Neural progenitor cell (in vitro differentiated cells): ENCODE measurements at regions not wholly inside any gene's neighbourhood (a gene's known extent, or its start where the extent isn't known, plus 50 kb on each side); places are given as distances from the start of the nearest gene placed in this dataset.

Experiments used
- DNase-seq: peaks from one replicate; pipeline ENCODE4 v3.0.0-alpha.2; 2016; ENCODE audit warnings: low spot score
- H2AFZ ChIP-seq: fragments of 200-600 bp; sonication (generic); replicated peaks from 2 replicates; pipeline ENCODE4 v1.6.1; 2016; ENCODE audit warnings: antibody characterized with exemption
- H3F3A ChIP-seq: fragments of 200-600 bp; sonication (generic); 2 replicates; pipeline ENCODE4 v1.6.1; 2016; ENCODE audit warnings: antibody characterized with exemption, low read depth
- H3K27ac ChIP-seq: fragments of 200-600 bp; sonication (generic); 2 replicates; pipeline ENCODE4 v1.5.1; 2016; ENCODE audit warnings: mild to moderate bottlenecking
- H3K27me3 ChIP-seq: fragments of 200-600 bp; sonication (generic); 2 replicates; pipeline ENCODE4 v1.6.1; 2016; ENCODE audit warnings: mild to moderate bottlenecking, moderate library complexity
- H3K36me3 ChIP-seq: fragments of 200-600 bp; sonication (generic); 2 replicates; pipeline ENCODE4 v1.5.1; 2016
- H3K4me1 ChIP-seq: fragments of 200-600 bp; sonication (generic); 2 replicates; pipeline ENCODE4 v1.6.1; 2016; ENCODE audit warnings: mixed run types
- H3K4me2 ChIP-seq: fragments of 200-600 bp; sonication (generic); 2 replicates; pipeline ENCODE4 v1.6.1; 2016
- H3K4me3 ChIP-seq: fragments of 200-600 bp; sonication (generic); 2 replicates; pipeline ENCODE4 v1.5.1; 2016
- H3K79me2 ChIP-seq: fragments of 200-600 bp; sonication (generic); 2 replicates; pipeline ENCODE4 v1.6.1; 2016; ENCODE audit warnings: low read depth
- H3K9ac ChIP-seq: fragments of 200-600 bp; sonication (generic); 2 replicates; pipeline ENCODE4 v1.6.1; 2016
- H3K9me3 ChIP-seq: fragments of 200-600 bp; sonication (generic); 2 replicates; pipeline ENCODE4 v1.5.1; 2016; ENCODE audit warnings: low read depth
- H4K20me1 ChIP-seq: fragments of 200-600 bp; sonication (generic); 2 replicates; pipeline ENCODE4 v1.6.1; 2016; ENCODE audit warnings: low read depth
- H3K27ac Mint-ChIP-seq: 3 replicates; pipeline ENCODE4 v1.8.0; 2021; ENCODE audit warnings: mixed read lengths
- H3K27me3 Mint-ChIP-seq: 2 replicates; pipeline ENCODE4 v1.8.0; 2022; ENCODE audit warnings: low read depth, mild to moderate bottlenecking, inconsistent platforms, moderate library complexity, mixed read lengths; ENCODE audit not compliant: insufficient read depth
- H3K36me3 Mint-ChIP-seq: 3 replicates; pipeline ENCODE4 v1.8.0; 2021; ENCODE audit warnings: mixed read lengths
- H3K4me1 Mint-ChIP-seq: 3 replicates; pipeline ENCODE4 v1.8.0; 2021; ENCODE audit warnings: mixed read lengths
- H3K4me3 Mint-ChIP-seq: 3 replicates; pipeline ENCODE4 v1.8.0; 2021; ENCODE audit warnings: mild to moderate bottlenecking, moderate library complexity, mixed read lengths
- H3K9me3 Mint-ChIP-seq: 3 replicates; pipeline ENCODE4 v1.8.0; 2020; ENCODE audit warnings: mixed read lengths
- CTCF ChIP-seq: fragments of 200-600 bp; sonication (generic); IDR thresholded peaks from 2 replicates; pipeline ENCODE4 v1.5.1; 2017; ENCODE audit warnings: antibody characterized with exemption, mild to moderate bottlenecking
- EZH2 ChIP-seq: fragments of 200-600 bp; sonication (generic); IDR thresholded peaks from 2 replicates; pipeline ENCODE4 v1.6.1; 2017; ENCODE audit warnings: antibody characterized with exemption, mild to moderate bottlenecking, moderate library complexity
- EZH2phosphoT487 ChIP-seq: fragments of 200-600 bp; sonication (generic); IDR thresholded peaks from 2 replicates; pipeline ENCODE4 v1.6.1; 2017; ENCODE audit warnings: antibody characterized with exemption

DNA sequence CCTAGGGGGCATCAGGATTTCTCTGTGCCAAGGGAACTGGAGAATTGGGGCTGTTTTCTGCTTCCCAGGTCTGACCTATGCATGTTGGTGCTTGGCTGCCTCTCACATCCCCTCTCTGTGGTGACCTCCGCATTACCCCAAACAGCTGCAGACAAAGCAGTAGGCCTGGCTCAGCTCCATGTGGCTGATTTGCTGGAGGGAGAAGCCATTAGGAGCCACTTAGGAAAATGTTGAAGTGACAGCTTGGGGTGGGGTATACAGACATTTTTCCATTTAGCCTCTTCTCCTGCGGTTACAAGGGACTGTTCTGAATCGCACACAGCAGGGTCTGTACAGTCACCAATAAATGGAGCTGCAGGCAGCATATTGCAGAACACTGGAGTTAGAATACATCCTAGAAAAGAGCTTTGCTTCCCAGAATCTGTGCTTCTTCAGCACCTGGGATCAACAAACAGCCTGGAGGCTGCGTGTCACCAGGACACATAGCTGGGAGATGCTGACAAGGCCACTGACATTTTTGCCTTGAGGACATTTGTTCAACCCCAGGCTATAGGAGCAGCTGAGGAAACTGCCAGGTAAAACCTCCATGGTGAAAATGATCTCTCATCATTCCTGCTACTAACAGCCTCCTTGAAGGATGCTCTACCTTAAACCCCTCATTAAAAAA lies 335.3 kb downstream of the DIRAS2 start:
- H3F3A ChIP-seq = no peaks in the 10 kb centered on the region
- Mint-ChIP-seq H3K4me3 (no peak overlapping the region), H3K36me3 (no peaks in the 10 kb centered on the region), H3K9me3 (no peaks in the 10 kb centered on the region), H3K27ac (no peak overlapping the region), H3K27me3 (peaks cover 7% of the 10 kb centered on the region), H3K4me1 (peaks cover 24% of the 10 kb centered on the region)
- no peaks in the 10 kb centered on the region for H3K27me3 ChIP-seq
- TF ChIP-seq CTCF (no peak), EZH2phosphoT487 (no peak), EZH2 (no peak)
- peak; percentile 10 for DNase-seq
- no peak overlapping the region for H3K27ac ChIP-seq
- no peaks in the 10 kb centered on the region for H4K20me1 ChIP-seq
- H3K9me3 ChIP-seq = no peaks in the 10 kb centered on the region
- H3K79me2 ChIP-seq = no peaks in the 10 kb centered on the region
- H3K9ac ChIP-seq = no peak overlapping the region
- H3K4me3 ChIP-seq = no peak overlapping the region
- no peaks in the 10 kb centered on the region for H3K4me1 ChIP-seq
- no peaks in the 10 kb centered on the region for H3K36me3 ChIP-seq
- no peak overlapping the region for H3K4me2 ChIP-seq
- H2AFZ ChIP-seq = peak overlapping the region; percentile 47

DNA sequence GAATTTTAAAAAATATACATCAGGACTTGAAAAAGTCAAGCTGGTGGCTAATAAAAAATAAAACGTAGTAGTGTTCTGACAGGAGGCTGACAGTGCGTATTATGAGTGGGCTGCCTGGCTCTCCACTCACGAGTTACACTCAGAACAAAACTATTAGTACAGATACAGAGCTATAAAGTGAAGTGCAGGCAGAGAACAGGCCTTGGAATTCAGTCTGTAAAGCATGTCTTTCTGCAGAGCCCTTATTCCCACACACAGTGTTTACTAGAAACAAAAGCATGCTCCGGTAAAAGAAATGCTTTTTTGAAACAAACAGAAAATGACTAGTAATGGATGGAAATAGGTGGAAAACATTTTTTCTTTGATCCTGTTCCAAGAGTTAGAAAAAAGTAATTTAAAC lies 334.7 kb downstream of the DIRAS2 start:
- Histone ChIP-seq H3K4me1 (no peaks in the 10 kb centered on the region), H3F3A (no peaks in the 10 kb centered on the region), H3K9ac (no peak overlapping the region), H3K9me3 (no peaks in the 10 kb centered on the region), H3K4me3 (no peak overlapping the region), H3K27ac (no peak overlapping the region), H3K36me3 (no peaks in the 10 kb centered on the region), H4K20me1 (no peaks in the 10 kb centered on the region), H3K79me2 (no peaks in the 10 kb centered on the region), H3K4me2 (no peak overlapping the region), H2AFZ (no peak overlapping the region), H3K27me3 (no peaks in the 10 kb centered on the region)
- H3K27ac Mint-ChIP-seq = no peak overlapping the region
- no peak overlapping the region for H3K4me3 Mint-ChIP-seq
- H3K9me3 Mint-ChIP-seq = no peaks in the 10 kb centered on the region
- DNase-seq = no peak
- peaks cover 27% of the 10 kb centered on the region for H3K4me1 Mint-ChIP-seq
- peaks cover 7% of the 10 kb centered on the region for H3K27me3 Mint-ChIP-seq
- H3K36me3 Mint-ChIP-seq = no peaks in the 10 kb centered on the region
- TF ChIP-seq EZH2 (no peak), CTCF (no peak), EZH2phosphoT487 (no peak)

DNA sequence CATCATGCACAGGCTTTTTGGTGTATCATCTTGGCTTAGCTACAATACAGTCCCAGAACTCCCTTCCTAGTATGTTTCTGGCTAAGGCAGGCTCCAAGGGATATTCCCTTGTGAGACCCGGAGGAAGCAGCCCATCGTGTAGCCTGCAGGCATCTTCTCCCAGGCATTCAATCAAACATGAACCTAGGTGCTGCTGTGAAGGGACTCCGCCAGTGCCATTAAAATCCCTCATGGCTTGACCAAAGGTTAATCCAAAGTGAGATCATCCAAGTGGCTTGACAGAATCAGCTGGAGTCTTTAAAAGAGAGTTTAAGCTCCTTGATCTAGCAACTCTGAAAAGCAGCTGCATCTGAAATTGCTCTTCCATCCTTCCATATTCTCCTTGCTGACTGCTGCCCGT lies 333.9 kb downstream of the DIRAS2 start:
- Mint-ChIP-seq H3K9me3 (no peaks in the 10 kb centered on the region), H3K27ac (no peak overlapping the region), H3K27me3 (peaks cover 7% of the 10 kb centered on the region), H3K4me1 (peaks cover 28% of the 10 kb centered on the region), H3K36me3 (no peaks in the 10 kb centered on the region), H3K4me3 (no peak overlapping the region)
- Histone ChIP-seq H3K4me3 (no peak overlapping the region), H2AFZ (no peak overlapping the region), H3K9me3 (no peaks in the 10 kb centered on the region), H3K4me2 (no peak overlapping the region), H3K4me1 (no peaks in the 10 kb centered on the region), H3K27ac (no peak overlapping the region), H4K20me1 (no peaks in the 10 kb centered on the region), H3K9ac (no peak overlapping the region), H3K36me3 (no peaks in the 10 kb centered on the region), H3K27me3 (no peaks in the 10 kb centered on the region), H3K79me2 (no peaks in the 10 kb centered on the region), H3F3A (no peaks in the 10 kb centered on the region)
- no peak for TF ChIP-seq EZH2phosphoT487
- TF ChIP-seq EZH2 = no peak
- TF ChIP-seq CTCF = no peak
- DNase-seq = no peak
